ENCODE measurements at regions not wholly inside any gene's neighbourhood (a gene's known extent, or its start where the extent isn't known, plus 50 kb on each side); places are given as distances from the start of the nearest gene placed in this dataset.

DNA sequence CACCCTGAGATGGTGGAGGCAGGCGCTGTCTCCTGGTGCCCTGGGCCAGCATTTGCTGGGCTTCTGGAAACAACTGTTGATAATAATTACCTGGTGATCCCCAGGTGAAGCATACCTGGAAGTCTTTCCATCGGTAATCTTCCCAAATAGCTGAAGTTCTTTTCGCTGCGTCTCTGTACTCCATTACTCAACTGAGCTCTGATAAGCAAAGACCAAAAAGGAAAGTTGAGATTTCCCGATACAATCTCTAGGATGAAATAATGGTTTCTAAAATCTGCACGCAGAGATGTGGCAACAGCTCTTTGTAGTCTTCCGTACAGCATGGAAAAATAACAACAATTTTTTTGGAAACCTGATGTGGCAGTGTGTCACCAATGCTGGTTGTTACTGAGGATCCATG is 226.5 kb downstream of the GATA3 start:
- H3K9ac ChIP-seq (ENCODE audit: control insufficient read depth, extremely low read depth, insufficient read depth, low read length) = no peak overlapping the region
- H4K20me1 ChIP-seq (ENCODE audit: control insufficient read depth, extremely low read depth, insufficient read depth, low read length) = no peaks in the 10 kb centered on the region
- H3K79me2 ChIP-seq (ENCODE audit: control insufficient read depth, insufficient read depth, low read length) = no peaks in the 10 kb centered on the region
- no peak overlapping the region for H3K4me2 ChIP-seq (ENCODE audit: control insufficient read depth, extremely low read depth, insufficient read depth, low read depth, low read length)
- no peaks in the 10 kb centered on the region for H3K36me3 ChIP-seq (ENCODE audit: control insufficient read depth in 2 of 2, extremely low read depth in 1 of 2, insufficient read depth in 2 of 2, low read length in 2 of 2)
- DNase-seq (ENCODE audit: low read depth, low spot score) (no peak), FAIRE-seq (no peak)
- TF ChIP-seq EZH2 (IDR thresholded peaks at IDR 0.05; ENCODE audit: low read length) = no peak
- TF ChIP-seq, protein P1, sequence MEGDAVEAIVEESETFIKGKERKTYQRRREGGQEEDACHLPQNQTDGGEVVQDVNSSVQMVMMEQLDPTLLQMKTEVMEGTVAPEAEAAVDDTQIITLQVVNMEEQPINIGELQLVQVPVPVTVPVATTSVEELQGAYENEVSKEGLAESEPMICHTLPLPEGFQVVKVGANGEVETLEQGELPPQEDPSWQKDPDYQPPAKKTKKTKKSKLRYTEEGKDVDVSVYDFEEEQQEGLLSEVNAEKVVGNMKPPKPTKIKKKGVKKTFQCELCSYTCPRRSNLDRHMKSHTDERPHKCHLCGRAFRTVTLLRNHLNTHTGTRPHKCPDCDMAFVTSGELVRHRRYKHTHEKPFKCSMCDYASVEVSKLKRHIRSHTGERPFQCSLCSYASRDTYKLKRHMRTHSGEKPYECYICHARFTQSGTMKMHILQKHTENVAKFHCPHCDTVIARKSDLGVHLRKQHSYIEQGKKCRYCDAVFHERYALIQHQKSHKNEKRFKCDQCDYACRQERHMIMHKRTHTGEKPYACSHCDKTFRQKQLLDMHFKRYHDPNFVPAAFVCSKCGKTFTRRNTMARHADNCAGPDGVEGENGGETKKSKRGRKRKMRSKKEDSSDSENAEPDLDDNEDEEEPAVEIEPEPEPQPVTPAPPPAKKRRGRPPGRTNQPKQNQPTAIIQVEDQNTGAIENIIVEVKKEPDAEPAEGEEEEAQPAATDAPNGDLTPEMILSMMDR (optimal IDR thresholded peaks at IDR 0.05 in 1 of 3, IDR thresholded peaks at IDR 0.05 in 1 of 3, conservative IDR thresholded peaks at IDR 0.05 in 1 of 3; ENCODE audit: extremely low read depth in 1 of 3, insufficient read depth in 2 of 3, low read length in 3 of 3) = no peak
- no peak overlapping the region for H3K4me3 ChIP-seq (ENCODE audit: control insufficient read depth in 2 of 3, extremely low read depth in 1 of 3, insufficient read depth in 2 of 3, low read depth in 1 of 3, low read length in 3 of 3)
- H3K27ac ChIP-seq (ENCODE audit: control insufficient read depth, insufficient read depth, low read length) = no peak overlapping the region
- H2AFZ ChIP-seq (ENCODE audit: control insufficient read depth, low read length) = no peak overlapping the region
- dilution Hi-C loops (cut with MboI; ENCODE audit: extremely low pct_ligation_motif_present, low sequenced_read_pairs) = no loop called here
- peaks cover 9% of the 10 kb centered on the region for H3K4me1 ChIP-seq (ENCODE audit: control insufficient read depth, extremely low read depth, insufficient read depth, low read length)
- no peaks in the 10 kb centered on the region for H3K9me3 ChIP-seq (ENCODE audit: control insufficient read depth, low read depth, low read length)
- no peaks in the 10 kb centered on the region for H3K9me1 ChIP-seq (ENCODE audit: control insufficient read depth, extremely low read depth, insufficient read depth, low read length)
- H3K27me3 ChIP-seq (ENCODE audit: control insufficient read depth, extremely low read depth, insufficient read depth, low read length) = no peaks in the 10 kb centered on the region

DNA sequence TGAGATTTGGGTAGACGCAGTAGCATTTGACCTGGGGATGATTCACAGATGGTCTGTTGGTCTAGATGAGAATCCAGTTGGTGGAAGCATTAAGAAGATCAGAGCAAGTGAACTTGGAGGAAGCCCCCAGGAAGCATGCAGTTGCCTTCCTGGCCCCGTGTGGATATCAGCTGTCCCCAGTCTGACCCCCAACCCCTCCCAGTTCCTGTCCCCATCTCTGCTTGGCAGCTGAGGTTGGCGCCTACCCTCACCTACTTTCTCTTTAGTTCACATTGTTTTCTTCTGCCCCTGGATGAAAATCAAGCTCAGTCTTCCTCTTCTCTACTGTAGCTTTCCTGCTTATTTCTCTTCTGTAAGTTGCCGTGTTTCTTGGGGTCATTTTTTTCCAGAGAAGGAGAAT is 227.9 kb downstream of the GATA3 start:
- FAIRE-seq (no peak), DNase-seq (ENCODE audit: low read depth, low spot score) (no peak)
- no peaks in the 10 kb centered on the region for H3K79me2 ChIP-seq (ENCODE audit: control insufficient read depth, insufficient read depth, low read length)
- no peak overlapping the region for H3K27ac ChIP-seq (ENCODE audit: control insufficient read depth, insufficient read depth, low read length)
- no peak overlapping the region for H3K4me2 ChIP-seq (ENCODE audit: control insufficient read depth, extremely low read depth, insufficient read depth, low read depth, low read length)
- no peaks in the 10 kb centered on the region for H3K9me1 ChIP-seq (ENCODE audit: control insufficient read depth, extremely low read depth, insufficient read depth, low read length)
- no peaks in the 10 kb centered on the region for H3K36me3 ChIP-seq (ENCODE audit: control insufficient read depth in 2 of 2, extremely low read depth in 1 of 2, insufficient read depth in 2 of 2, low read length in 2 of 2)
- dilution Hi-C loops (cut with MboI; ENCODE audit: extremely low pct_ligation_motif_present, low sequenced_read_pairs) = no loop called here
- no peaks in the 10 kb centered on the region for H3K27me3 ChIP-seq (ENCODE audit: control insufficient read depth, extremely low read depth, insufficient read depth, low read length)
- no peak overlapping the region for H2AFZ ChIP-seq (ENCODE audit: control insufficient read depth, low read length)
- no peak for TF ChIP-seq EZH2 (IDR thresholded peaks at IDR 0.05; ENCODE audit: low read length)
- TF ChIP-seq, protein P1 (optimal IDR thresholded peaks at IDR 0.05 in 1 of 3, IDR thresholded peaks at IDR 0.05 in 1 of 3, conservative IDR thresholded peaks at IDR 0.05 in 1 of 3; ENCODE audit: extremely low read depth in 1 of 3, insufficient read depth in 2 of 3, low read length in 3 of 3) = no peak
- H3K9me3 ChIP-seq (ENCODE audit: control insufficient read depth, low read depth, low read length) = no peaks in the 10 kb centered on the region
- no peak overlapping the region for H3K9ac ChIP-seq (ENCODE audit: control insufficient read depth, extremely low read depth, insufficient read depth, low read length)
- H3K4me3 ChIP-seq (ENCODE audit: control insufficient read depth in 2 of 3, extremely low read depth in 1 of 3, insufficient read depth in 2 of 3, low read depth in 1 of 3, low read length in 3 of 3) = no peak overlapping the region
- no peaks in the 10 kb centered on the region for H4K20me1 ChIP-seq (ENCODE audit: control insufficient read depth, extremely low read depth, insufficient read depth, low read length)
- peaks cover 9% of the 10 kb centered on the region for H3K4me1 ChIP-seq (ENCODE audit: control insufficient read depth, extremely low read depth, insufficient read depth, low read length)
